ENCODE measurements at regions not wholly inside any gene's neighbourhood (a gene's known extent, or its start where the extent isn't known, plus 50 kb on each side); places are given as distances from the start of the nearest gene placed in this dataset.

DNA sequence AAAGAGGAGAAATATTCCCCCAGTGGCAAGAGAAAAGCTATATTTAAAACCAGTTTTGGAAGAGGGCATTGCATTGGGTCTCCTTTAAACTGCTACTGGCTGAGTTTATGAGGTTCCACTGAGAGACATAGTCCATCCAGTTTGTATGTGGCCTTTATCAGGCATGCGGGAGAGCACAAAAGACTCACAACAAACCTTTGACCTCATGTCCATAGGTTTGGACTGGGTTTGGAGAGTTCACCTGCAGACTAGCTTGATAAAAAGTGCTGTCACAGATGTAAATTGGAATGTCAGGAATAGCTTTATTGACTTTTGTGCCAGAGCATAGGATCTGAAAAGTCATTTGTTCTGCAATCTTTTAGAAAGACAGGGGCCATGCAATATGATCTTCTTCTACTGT is 131.0 kb upstream of the NRIP1 start (continued):
- TF ChIP-seq ZNF614 (CRISPR knock-in tag; IDR thresholded peaks at IDR 0.05; ENCODE audit: borderline replicate concordance) (0 out of 2 replicates have a peak, but pooled peaks have one; percentile 50), RCOR2 (CRISPR knock-in tag; IDR thresholded peaks at IDR 0.05) (peak; percentile 90), FOXA3 (CRISPR knock-in tag; IDR thresholded peaks at IDR 0.05) (peak; percentile 71), GATA4 (IDR thresholded peaks at IDR 0.05; ENCODE audit: borderline replicate concordance, low read depth) (peak; percentile 48; the same call in 1 of the 2 replicates), ASH2L (IDR thresholded peaks at IDR 0.05; ENCODE audit: insufficient read length, low read depth, low read length) (peak; percentile 15), ZNF331 (CRISPR knock-in tag; IDR thresholded peaks at IDR 0.05) (peak; percentile 84; the same call in 1 of the 2 replicates), FOXC1 (CRISPR knock-in tag; IDR thresholded peaks at IDR 0.05; ENCODE audit: borderline replicate concordance) (no peak), POGZ (CRISPR knock-in tag; IDR thresholded peaks at IDR 0.05) (peak; percentile 98), RARA (CRISPR knock-in tag; IDR thresholded peaks at IDR 0.05) (peak; percentile 87), NFE2L2 (IDR thresholded peaks at IDR 0.05; ENCODE audit: low read length) (no peak)
- TF ChIP-seq, protein P1, sequence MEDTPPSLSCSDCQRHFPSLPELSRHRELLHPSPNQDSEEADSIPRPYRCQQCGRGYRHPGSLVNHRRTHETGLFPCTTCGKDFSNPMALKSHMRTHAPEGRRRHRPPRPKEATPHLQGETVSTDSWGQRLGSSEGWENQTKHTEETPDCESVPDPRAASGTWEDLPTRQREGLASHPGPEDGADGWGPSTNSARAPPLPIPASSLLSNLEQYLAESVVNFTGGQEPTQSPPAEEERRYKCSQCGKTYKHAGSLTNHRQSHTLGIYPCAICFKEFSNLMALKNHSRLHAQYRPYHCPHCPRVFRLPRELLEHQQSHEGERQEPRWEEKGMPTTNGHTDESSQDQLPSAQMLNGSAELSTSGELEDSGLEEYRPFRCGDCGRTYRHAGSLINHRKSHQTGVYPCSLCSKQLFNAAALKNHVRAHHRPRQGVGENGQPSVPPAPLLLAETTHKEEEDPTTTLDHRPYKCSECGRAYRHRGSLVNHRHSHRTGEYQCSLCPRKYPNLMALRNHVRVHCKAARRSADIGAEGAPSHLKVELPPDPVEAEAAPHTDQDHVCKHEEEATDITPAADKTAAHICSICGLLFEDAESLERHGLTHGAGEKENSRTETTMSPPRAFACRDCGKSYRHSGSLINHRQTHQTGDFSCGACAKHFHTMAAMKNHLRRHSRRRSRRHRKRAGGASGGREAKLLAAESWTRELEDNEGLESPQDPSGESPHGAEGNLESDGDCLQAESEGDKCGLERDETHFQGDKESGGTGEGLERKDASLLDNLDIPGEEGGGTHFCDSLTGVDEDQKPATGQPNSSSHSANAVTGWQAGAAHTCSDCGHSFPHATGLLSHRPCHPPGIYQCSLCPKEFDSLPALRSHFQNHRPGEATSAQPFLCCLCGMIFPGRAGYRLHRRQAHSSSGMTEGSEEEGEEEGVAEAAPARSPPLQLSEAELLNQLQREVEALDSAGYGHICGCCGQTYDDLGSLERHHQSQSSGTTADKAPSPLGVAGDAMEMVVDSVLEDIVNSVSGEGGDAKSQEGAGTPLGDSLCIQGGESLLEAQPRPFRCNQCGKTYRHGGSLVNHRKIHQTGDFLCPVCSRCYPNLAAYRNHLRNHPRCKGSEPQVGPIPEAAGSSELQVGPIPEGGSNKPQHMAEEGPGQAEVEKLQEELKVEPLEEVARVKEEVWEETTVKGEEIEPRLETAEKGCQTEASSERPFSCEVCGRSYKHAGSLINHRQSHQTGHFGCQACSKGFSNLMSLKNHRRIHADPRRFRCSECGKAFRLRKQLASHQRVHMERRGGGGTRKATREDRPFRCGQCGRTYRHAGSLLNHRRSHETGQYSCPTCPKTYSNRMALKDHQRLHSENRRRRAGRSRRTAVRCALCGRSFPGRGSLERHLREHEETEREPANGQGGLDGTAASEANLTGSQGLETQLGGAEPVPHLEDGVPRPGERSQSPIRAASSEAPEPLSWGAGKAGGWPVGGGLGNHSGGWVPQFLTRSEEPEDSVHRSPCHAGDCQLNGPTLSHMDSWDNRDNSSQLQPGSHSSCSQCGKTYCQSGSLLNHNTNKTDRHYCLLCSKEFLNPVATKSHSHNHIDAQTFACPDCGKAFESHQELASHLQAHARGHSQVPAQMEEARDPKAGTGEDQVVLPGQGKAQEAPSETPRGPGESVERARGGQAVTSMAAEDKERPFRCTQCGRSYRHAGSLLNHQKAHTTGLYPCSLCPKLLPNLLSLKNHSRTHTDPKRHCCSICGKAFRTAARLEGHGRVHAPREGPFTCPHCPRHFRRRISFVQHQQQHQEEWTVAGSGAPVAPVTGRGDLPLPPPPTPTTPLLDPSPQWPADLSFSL (CRISPR knock-in tag; IDR thresholded peaks at IDR 0.05), result peak; percentile 61; the same call in 1 of the 2 replicates
- TF ChIP-seq, protein P2, sequence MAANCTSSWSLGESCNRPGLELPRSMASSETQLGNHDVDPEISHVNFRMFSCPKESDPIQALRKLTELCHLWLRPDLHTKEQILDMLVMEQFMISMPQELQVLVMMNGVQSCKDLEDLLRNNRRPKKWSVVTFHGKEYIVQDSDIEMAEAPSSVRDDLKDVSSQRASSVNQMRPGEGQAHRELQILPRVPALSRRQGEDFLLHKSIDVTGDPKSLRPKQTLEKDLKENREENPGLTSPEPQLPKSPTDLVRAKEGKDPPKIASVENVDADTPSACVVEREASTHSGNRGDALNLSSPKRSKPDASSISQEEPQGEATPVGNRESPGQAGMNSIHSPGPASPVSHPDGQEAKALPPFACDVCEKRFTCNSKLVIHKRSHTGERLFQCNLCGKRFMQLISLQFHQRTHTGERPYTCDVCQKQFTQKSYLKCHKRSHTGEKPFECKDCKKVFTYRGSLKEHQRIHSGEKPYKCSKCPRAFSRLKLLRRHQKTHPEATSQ (CRISPR knock-in tag; IDR thresholded peaks at IDR 0.05; ENCODE audit: borderline replicate concordance), result peak; percentile 54; the same call in 1 of the 2 replicates
- TF ChIP-seq, protein P3, sequence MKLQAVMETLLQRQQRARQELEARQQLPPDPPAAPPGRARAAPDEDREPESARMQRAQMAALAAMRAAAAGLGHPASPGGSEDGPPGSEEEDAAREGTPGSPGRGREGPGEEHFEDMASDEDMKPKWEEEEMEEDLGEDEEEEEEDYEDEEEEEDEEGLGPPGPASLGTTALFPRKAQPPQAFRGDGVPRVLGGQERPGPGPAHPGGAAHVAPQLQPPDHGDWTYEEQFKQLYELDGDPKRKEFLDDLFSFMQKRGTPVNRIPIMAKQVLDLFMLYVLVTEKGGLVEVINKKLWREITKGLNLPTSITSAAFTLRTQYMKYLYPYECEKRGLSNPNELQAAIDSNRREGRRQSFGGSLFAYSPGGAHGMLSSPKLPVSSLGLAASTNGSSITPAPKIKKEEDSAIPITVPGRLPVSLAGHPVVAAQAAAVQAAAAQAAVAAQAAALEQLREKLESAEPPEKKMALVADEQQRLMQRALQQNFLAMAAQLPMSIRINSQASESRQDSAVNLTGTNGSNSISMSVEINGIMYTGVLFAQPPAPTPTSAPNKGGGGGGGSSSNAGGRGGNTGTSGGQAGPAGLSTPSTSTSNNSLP (IDR thresholded peaks at IDR 0.05; ENCODE audit: low read depth, low read length), result peak; percentile 85
- TF ChIP-seq, protein P4, sequence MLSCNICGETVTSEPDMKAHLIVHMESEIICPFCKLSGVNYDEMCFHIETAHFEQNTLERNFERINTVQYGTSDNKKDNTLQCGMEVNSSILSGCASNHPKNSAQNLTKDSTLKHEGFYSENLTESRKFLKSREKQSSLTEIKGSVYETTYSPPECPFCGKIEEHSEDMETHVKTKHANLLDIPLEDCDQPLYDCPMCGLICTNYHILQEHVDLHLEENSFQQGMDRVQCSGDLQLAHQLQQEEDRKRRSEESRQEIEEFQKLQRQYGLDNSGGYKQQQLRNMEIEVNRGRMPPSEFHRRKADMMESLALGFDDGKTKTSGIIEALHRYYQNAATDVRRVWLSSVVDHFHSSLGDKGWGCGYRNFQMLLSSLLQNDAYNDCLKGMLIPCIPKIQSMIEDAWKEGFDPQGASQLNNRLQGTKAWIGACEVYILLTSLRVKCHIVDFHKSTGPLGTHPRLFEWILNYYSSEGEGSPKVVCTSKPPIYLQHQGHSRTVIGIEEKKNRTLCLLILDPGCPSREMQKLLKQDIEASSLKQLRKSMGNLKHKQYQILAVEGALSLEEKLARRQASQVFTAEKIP (CRISPR knock-in tag; IDR thresholded peaks at IDR 0.05; ENCODE audit: borderline replicate concordance), result no peak
- TF ChIP-seq, protein P5, sequence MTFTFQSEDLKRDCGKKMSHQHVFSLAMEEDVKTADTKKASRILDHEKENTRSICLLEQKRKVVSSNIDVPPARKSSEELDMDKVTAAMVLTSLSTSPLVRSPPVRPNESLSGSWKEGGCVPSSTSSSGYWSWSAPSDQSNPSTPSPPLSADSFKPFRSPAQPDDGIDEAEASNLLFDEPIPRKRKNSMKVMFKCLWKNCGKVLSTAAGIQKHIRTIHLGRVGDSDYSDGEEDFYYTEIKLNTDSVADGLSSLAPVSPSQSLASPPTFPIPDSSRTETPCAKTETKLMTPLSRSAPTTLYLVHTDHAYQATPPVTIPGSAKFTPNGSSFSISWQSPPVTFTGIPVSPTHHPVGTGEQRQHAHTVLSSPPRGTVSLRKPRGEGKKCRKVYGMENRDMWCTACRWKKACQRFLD (CRISPR knock-in tag; IDR thresholded peaks at IDR 0.05; ENCODE audit: borderline replicate concordance), result no peak
- TF ChIP-seq, protein P6, sequence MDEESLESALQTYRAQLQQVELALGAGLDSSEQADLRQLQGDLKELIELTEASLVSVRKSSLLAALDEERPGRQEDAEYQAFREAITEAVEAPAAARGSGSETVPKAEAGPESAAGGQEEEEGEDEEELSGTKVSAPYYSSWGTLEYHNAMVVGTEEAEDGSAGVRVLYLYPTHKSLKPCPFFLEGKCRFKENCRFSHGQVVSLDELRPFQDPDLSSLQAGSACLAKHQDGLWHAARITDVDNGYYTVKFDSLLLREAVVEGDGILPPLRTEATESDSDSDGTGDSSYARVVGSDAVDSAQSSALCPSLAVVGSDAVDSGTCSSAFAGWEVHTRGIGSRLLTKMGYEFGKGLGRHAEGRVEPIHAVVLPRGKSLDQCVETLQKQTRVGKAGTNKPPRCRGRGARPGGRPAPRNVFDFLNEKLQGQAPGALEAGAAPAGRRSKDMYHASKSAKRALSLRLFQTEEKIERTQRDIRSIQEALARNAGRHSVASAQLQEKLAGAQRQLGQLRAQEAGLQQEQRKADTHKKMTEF (CRISPR knock-in tag; IDR thresholded peaks at IDR 0.05), result peak; percentile 72
